ENCODE measurements at regions not wholly inside any gene's neighbourhood (a gene's known extent, or its start where the extent isn't known, plus 50 kb on each side); places are given as distances from the start of the nearest gene placed in this dataset.

GRCh38 chr1:42010381-42010780 lies 91.7 kb upstream of the HIVEP3 start:
- H3K4me3 ChIP-seq, result no peak overlapping the region
- H3K9me3 ChIP-seq, result no peaks in the 10 kb centered on the region
- no peaks in the 10 kb centered on the region for H3K27me3 ChIP-seq (replicated peaks; ENCODE audit: insufficient read depth)
- no peaks in the 10 kb centered on the region for H3K4me1 ChIP-seq (ENCODE audit: control insufficient read depth in 1 of 2, low read depth in 2 of 2)
- H3K36me3 ChIP-seq, result no peaks in the 10 kb centered on the region
- no peak for TF ChIP-seq CTCF (IDR thresholded peaks at IDR 0.05)
- H3K27ac ChIP-seq, result no peak overlapping the region
- no peak for ATAC-seq (ENCODE audit: insufficient number of reproducible peaks, low FRiP score, low read depth)
- no peak for DNase-seq (ENCODE audit: low spot score)

- no peaks in the 10 kb centered on the region for H3K36me3 ChIP-seq
- no peak for TF ChIP-seq CTCF (IDR thresholded peaks at IDR 0.05)
These were observed 89.5 kb upstream of the HIVEP3 start for GRCh38 chr1:42008264-42008663.

GRCh38 chr1:42006836-42007235 lies 88.1 kb upstream of the HIVEP3 start:
- H3K4me3 ChIP-seq, result no peak overlapping the region
- TF ChIP-seq CTCF (IDR thresholded peaks at IDR 0.05), result no peak
- no peaks in the 10 kb centered on the region for H3K27me3 ChIP-seq (replicated peaks; ENCODE audit: insufficient read depth)
- H3K27ac ChIP-seq, result no peak overlapping the region
- ATAC-seq (ENCODE audit: insufficient number of reproducible peaks, low FRiP score, low read depth) (no peak), DNase-seq (ENCODE audit: low spot score) (no peak)
- no peaks in the 10 kb centered on the region for H3K9me3 ChIP-seq
- H3K4me1 ChIP-seq (ENCODE audit: control insufficient read depth in 1 of 2, low read depth in 2 of 2), result no peaks in the 10 kb centered on the region
- H3K36me3 ChIP-seq, result no peaks in the 10 kb centered on the region

More at GRCh38 chr1:42008264-42008663, 89.5 kb upstream of the HIVEP3 start:
- no peak for DNase-seq (ENCODE audit: low spot score)
- H3K4me3 ChIP-seq, result no peak overlapping the region
- no peaks in the 10 kb centered on the region for H3K9me3 ChIP-seq
- no peaks in the 10 kb centered on the region for H3K4me1 ChIP-seq (ENCODE audit: control insufficient read depth in 1 of 2, low read depth in 2 of 2)
- no peak for ATAC-seq (ENCODE audit: insufficient number of reproducible peaks, low FRiP score, low read depth)
- no peaks in the 10 kb centered on the region for H3K27me3 ChIP-seq (replicated peaks; ENCODE audit: insufficient read depth)
- no peak overlapping the region for H3K27ac ChIP-seq

- TF ChIP-seq CTCF (IDR thresholded peaks at IDR 0.05), result no peak
- Histone ChIP-seq H3K4me3 (no peak overlapping the region), H3K27ac (no peak overlapping the region), H3K4me1 (ENCODE audit: control insufficient read depth in 1 of 2, low read depth in 2 of 2) (no peaks in the 10 kb centered on the region), H3K36me3 (no peaks in the 10 kb centered on the region), H3K9me3 (no peaks in the 10 kb centered on the region), H3K27me3 (replicated peaks; ENCODE audit: insufficient read depth) (no peaks in the 10 kb centered on the region)
- DNase-seq (ENCODE audit: low spot score), result no peak
- ATAC-seq (ENCODE audit: insufficient number of reproducible peaks, low FRiP score, low read depth), result no peak
These were observed 87.4 kb upstream of the HIVEP3 start for GRCh38 chr1:42006093-42006492.

- no peak overlapping the region for H3K27ac ChIP-seq
- H3K4me3 ChIP-seq, result no peak overlapping the region
- no peaks in the 10 kb centered on the region for H3K36me3 ChIP-seq
- no peaks in the 10 kb centered on the region for H3K9me3 ChIP-seq
- DNase-seq (ENCODE audit: low spot score), result no peak
- TF ChIP-seq CTCF (IDR thresholded peaks at IDR 0.05), result no peak
- H3K27me3 ChIP-seq (replicated peaks; ENCODE audit: insufficient read depth), result no peaks in the 10 kb centered on the region
- no peaks in the 10 kb centered on the region for H3K4me1 ChIP-seq (ENCODE audit: control insufficient read depth in 1 of 2, low read depth in 2 of 2)
- no peak for ATAC-seq (ENCODE audit: insufficient number of reproducible peaks, low FRiP score, low read depth)
These were observed 86.8 kb upstream of the HIVEP3 start for GRCh38 chr1:42005530-42005929.
